GF-D8 (cell line): ENCODE measurements at regions not wholly inside any gene's neighbourhood (a gene's known extent, or its start where the extent isn't known, plus 50 kb on each side); places are given as distances from the start of the nearest gene placed in this dataset.
"Not testable (repeated sequence)": the region's sequence is repeated elsewhere in the genome, so short reads cannot be mapped to it uniquely, and the experiment has no call there.

Source experiments
- DNase-seq: peaks from one replicate; lab custom pipeline; 2025; lab: John Stamatoyannopoulos, UW

DNA sequence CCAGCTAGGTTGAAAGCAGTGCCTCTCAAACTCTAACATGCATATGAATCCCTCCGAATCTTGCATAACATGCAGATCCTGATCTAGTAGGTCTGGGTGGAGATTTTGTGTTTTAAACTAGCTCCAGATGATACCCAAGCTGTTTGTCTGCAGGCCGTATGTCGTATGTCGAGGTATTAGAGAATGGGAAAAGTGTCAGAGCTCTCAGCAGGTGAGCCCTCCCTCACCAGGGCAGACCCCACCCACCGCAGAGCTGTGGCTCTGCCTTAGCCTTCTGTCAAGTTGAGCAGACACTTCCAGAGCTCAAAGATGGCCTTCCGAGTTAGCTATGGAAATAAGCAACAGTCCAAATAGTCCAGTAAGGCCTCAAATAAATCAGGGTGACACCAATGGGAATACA is 83.2 kb upstream of the MAP3K1 start:
- DNase-seq: no peak

DNA sequence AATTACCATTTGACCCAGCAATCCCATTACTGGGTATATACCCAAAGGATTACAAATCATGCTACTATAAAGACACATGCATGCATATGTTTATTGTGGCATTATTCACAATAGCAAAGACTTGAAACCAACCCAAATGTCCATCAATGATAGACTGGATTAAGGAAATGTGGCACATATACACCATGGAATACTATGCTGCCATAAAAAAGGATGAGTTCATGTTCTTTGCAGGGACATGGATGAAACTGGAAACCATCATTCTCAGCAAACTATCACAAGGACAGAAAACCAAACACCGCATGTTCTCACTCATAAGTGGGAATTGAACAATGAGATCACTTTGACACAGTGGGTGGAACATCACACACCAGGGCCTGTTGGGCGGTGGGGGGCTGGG is 83.9 kb upstream of the MAP3K1 start:
- DNase-seq: not testable (repeated sequence)

DNA sequence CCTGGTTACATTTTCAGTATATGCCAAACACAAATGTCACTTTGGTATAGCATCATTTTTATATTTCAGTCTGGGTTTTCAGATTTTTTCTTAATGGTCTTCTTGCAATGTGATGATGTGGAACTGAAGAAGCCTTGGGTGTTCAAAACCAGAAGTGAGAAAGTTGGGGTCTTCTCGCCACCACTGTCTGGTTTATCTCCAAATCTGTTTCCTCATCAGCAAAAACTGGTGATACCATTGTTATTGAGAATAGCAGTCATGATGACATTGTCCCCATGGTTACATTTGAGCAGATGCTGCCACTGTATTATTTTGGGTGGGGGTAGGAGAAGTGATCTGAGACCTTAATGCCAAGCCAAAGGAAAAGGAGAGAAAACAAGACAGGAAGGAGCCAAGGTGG is 85.9 kb upstream of the MAP3K1 start:
- no peak for DNase-seq

DNA sequence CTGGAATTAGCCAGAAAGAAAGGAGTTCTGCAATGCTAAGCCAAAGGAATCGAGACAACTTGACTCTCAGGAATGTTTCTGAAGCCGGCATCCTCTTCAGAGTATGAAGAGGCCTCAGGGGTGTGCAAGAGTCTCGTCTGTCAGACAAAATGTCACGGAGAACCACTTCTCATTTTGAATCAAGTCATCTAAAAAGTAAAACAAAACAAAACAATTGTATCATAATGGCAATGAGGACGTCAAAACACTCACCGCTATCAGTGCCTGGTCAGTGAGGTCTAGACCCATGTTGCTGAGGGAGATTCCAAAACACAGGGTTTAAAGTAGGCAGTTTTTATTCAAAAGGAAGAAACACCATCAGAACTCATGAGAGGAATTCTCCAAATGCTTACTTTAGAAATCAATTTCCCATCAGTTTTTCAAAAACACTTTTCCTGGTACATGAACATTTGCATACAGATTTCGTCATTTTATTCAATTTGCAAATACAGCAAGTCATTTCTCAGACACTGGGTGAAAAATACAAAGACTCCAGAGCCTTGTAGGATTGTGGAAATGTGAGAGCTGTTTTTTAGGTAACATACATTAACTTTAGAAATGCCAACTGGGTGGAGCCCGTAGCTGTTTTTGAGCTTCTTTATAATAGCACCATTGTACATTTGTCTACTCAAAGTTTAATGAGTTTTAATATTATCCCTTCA is 89.5 kb upstream of the MAP3K1 start:
- no peak for DNase-seq

DNA sequence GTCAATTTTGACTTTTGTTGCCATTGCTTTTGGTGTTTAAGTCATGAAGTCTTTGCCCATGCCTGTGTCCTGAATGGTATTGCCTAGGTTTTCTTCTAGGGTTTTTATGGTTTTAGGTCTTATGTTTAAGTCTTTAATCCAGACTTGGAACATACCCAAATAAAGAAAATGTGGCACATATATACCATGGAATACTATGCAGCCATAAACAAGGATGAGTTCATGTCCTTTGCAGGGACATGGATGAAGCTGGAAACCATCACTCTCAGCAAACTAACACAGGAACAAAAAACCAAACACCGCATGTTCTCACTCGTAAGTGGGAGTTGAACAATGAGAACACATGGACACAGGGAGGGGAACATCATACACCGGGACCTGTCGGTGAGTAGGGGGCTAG is 90.5 kb upstream of the MAP3K1 start:
- not testable (repeated sequence) for DNase-seq

DNA sequence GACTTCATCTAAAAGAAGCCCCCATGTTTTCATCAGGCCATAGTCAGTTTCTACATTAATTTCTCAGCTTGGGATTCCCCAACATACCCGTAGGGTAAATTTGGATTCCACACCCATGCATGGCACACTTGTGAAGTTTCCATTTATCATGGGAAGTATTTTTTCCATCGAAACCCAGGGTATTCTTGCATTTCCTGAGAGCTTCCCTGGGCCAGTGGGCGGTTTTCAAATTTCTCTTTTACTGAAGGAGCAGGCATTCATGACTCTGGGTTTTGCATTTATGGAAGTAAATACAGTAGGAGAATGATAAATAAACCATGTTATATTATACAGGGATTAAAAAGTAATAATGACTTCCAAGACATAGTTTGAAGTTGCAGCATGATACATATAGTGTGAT is 93.0 kb upstream of the MAP3K1 start:
- DNase-seq: no peak

DNA sequence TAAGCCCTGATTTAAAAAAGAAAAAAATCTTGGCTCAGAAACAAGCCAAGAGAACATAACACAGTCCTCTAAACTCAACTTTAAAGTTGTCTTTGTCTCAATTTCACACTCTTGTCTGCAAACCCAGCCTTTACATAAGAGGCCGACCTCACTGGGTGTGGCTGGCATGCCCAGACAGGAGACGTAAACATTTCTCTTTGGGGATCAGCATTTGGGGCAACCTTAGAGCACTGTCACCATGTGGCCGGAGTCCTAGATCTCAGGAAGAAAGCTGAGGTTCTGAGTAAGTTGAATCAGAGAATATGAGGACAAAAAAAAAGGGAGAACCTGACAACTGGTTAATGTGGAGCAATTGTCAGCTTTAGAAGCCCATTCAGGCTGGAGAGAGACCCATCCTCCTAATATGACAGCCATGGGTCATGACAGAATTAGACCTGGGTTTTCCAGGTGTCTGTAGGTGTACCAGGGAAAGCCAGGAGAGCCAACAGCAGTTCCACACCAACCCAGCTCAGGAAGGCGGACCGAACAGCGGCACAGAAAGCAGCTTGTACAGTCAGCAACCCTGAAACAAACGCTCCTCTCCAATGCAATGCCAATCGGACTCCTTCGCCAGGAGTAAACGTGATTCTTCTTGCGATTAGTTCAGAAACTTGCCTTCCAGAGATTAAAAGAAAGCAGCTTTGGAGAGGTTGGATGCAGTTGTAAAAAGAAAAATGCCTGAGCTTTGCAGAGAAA is 97.9 kb upstream of the MAP3K1 start:
- DNase-seq: no peak

DNA sequence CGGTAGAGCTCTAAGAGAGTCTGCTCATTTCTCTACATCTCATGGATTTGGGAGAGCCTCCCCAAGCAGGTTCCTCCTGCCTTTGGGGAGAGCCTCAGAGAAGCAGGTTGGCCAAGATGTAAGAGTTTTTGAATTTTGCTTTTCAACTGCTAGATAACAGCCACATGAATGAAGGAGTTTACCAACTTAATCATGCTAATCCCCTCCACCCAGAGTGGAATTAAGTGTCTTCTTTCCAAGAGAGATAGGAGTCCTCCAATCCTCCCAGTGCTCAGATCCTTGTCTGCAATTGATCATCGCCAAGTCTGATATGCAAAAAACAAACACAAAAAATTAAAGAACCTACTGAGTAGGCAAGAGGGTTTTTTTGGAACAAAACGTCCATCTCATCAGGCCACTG is 99.4 kb upstream of the MAP3K1 start:
- DNase-seq: no peak

DNA sequence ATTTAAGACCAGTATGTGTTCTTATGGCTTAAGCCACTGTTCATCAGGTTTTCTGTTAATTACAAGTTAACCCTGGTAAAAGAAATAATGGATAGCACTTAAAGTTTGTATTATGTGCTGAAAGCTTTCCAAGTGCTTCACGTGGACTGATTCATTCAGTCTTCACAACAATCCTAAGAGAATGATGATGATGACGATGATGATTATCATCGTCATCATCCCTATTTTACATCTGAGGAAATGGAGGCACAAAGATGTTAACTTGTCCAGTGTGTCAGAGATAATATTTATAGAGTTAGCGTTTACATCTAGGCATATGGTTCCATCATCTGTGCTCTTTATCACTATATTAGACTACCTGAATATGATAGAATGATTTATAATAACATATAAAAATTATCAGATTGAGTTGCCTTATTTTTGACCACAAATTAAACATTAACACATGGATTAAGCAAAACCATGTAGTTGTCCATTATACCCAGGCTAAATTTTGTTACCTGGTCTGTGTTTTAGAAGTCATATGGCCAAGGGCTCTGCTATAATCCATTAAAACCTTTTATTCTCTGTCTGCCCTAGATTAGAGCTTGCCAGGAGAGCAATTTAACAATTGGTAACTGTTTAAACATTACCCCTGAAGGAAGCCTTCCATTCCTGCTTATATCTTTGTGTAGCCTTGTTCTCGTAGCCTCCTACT is 102.3 kb upstream of the MAP3K1 start:
- DNase-seq: no peak

DNA sequence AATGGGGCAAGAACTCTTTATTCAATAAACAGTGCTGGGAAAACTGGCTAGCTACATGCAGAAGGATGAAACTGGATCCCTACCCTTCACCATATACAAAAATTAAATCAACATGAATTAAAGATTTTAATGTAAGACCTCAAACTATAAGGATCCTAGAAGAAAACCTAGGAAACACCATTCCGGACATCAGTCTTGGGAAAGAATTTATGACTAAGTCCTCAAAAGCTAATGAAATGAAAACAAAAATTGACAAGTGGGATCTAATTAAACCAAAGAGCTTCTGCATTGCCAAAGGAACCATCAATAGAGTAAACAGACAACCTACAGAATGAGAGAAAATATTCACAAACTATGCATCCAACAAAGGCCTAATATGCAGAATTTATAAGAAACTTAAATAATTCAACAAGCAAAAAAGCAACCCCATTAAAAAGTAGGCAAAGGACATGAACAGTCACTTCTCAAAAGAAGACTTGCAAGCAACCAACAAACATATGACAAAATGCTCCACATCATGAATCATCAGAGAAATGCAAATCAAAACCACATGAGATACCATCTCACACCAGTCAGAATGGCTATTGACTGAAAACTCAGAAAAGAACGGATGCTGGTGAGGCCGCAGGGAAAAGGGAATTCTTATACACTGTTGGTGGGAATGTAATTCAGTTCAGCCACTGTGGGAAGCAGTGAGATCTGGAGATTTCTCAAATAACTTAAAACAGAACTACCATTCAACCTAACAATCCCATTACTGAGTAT is 104.3 kb upstream of the MAP3K1 start:
- no peak for DNase-seq

DNA sequence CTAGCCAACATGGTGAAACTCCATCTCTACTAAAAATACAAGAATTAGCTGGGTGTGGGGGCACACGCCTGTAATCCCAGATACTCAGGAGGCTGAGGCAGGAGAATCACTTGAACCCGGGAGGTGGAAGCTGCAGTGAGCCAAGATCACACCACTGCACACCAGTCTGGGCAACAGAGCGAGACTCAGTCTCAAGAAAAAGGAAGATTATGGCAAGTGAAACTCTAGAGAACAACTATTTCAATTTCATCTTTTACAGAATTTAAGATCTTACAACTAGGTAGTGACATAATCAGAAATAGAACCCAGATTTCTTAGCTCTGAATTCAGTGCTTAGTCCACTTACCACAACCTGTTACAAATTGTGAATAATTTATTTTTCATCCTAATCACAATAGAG is 108.8 kb upstream of the MAP3K1 start:
- DNase-seq: no peak

DNA sequence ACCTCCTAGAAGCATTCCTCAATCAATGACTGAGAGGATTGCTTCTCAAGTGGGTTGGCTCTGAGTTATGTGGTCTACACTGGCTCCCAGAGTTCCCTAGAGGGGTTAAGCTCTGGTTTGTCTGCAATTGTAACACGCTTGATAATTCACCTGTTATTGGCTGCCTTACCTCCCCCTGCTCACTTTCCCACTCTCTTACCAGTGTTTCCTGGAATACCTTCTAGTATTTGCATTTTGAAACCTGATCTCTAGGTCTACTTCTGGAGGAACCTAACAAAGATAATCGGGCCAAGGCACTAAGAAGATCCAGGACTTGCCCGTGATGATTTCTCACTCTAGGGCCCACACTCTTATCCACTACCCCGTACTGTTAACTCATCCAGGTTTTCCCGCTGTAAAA is 110.1 kb upstream of the MAP3K1 start:
- DNase-seq: no peak

DNA sequence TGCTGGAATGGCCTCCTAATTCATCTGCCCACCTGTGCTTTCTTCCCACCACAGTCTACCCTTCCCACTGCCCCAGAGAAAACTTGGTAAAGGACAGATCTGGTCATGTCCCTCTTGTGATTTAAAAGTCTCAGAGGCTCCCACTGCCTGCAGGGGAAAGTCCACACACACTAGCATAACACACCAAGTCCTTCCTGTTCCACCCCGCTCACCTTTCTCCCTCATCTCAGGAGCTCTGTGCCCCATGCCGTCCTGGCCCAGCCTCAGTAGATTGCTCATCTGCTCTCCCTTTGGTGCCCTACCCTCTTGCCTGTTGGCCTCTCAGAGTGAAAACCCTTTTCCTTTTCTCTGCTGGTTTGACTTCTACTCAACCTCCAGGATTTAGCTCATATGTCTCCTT is 111.4 kb upstream of the MAP3K1 start:
- no peak for DNase-seq

DNA sequence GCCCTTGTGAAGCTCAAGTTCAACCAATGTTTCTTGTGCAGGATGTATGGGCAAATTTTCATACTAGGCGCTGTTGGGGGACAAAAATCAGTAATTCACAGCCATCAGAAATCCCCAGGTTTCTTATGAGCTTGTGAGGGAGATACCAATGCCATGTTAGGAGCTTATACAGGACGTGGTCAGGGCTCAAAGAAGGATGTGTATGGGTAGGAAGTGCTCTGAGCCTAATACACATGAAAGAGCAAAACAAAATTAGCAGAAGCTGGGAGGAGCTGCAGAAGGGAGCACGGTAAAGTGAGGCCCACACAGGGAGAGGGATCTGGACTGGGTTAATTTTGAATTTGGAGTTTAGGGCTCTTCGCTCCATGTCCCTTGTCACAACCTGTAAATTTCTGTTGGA is 114.6 kb upstream of the MAP3K1 start:
- no peak for DNase-seq

DNA sequence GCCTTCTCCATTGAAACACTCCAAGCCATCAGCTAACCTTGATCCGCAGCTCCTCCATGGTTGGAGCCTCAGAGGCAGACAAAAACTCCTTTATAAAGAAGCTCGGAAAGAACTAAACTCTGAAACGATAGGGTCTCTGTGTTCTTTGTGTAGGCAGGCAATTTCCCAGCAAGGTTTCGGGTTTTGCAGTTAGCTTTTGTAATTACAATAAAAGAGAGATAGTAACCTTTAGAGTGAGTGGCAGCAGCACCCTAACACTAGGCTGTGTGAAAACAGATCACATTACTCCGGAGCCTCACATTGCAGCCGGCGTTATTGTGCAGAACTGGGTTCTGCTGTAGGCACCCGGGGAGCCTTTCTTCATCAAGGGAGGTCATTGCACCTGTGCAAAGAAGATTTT is 115.8 kb upstream of the MAP3K1 start:
- no peak for DNase-seq

DNA sequence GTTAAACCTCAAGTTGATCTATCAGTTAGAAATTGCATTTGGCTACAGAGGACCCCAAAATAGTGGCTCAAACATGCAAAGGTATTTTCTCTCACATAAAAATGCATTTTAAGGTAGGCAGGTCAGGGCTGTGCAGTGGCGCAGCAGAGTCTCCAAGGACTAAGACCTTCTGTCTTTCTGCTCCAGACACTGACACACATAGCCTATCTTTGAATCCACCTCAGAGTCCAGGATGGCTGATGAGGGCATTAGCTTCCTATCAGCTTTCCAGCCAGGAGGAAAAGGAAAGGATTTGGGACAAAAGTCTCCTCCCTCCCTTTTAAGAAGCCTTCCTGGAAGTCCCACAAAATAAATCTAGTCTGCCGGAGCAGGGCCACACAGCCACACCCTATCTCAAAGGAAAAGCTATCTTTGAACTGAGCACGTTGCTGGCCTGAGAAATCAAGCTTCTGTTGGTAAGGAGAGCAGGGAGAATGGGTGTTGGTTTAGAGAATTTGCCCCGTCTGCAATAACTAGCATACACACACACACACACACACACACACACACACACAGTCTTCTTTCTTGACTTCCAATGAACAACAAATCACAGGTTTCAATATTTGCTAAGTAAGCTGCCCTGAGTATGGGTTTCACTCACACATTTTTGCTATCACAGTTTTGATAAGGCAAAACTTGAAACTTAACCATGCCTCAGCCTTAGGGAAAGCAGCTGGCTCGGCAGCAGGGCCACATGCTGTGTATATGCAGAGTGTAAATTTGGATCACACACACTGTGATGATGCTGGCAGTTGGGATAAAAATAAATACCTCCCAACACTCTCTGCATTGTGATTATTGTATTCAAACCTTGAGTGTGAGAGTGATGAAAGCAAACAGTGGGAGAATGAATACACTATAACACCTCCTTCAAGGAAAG is 116.6 kb upstream of the MAP3K1 start:
- no peak for DNase-seq

DNA sequence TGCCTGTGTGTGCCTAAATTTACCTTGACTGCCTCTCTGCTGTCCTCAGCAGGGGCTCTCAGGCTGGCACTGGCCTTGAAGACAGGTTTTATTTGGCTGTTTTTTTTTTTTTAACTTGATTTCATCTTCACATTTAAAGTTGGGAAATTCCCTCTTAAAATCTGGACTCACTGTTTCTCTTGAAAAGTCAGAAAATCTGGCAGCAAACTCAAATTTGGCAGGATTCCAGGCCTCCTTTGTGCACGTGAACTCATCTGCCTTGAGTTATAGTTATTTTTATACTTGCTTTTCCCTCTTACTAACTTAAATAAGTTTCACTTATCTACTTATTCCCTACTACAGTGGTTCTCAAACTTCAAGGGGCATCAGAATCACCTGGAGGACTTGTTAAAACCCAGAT is 118.4 kb upstream of the MAP3K1 start:
- DNase-seq: no peak

DNA sequence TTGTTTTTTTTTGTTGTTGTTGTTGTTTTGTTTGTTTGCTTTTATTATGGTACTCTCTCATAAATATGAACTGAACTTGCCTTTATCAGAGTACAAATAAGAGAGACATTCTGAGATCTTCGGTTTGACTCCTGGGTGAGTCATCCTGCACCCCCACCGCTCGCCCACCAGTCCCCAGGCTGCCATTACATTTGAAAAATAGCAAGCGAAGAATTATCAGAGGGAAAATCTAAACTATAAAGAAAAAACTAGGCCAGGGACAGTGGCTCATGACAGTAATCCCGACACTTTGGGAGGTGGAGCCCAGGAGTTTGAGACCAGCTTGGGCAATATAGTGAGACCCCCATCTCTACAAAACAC is 122.1 kb upstream of the MAP3K1 start:
- no peak for DNase-seq

DNA sequence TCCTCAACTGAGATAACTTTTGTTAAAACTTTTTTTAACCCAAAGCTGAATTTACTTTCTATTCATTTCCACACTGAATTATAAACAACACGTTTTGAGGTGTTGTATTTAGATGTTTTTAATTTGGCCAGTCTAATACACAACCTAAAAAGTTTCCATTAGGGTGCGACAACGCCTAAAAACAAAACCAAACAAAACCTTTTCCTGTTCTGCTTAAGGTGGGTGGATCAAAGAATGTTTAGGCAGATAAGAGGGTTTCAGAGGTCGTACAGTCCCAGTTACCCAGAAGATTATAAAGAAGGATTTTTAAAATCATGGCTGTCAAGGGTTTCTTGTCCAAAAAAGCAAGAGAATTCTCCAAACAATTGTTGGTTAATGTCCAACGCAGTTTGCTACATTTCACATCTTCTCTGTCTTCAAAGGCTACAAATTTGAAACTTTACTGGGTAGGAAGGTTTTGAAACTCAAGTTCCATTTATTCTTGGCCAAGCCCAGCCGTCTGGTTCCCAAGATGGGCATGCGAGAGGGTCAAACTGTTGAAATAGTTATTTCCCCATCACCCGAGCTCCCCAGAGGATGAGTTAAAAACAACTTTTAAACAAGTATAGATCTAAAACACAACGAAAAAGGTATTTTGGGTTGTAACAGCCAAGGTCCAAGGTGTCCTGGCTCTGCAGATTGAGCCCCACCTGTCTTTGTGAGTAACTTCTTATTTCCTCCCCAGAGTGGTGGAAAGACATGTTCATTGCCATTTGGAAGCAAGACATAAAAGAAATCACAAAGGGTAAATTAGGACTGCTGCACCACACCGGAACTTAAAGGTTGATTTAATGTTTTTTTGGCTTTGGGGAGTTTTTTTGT is 122.8 kb upstream of the MAP3K1 start:
- no peak for DNase-seq

DNA sequence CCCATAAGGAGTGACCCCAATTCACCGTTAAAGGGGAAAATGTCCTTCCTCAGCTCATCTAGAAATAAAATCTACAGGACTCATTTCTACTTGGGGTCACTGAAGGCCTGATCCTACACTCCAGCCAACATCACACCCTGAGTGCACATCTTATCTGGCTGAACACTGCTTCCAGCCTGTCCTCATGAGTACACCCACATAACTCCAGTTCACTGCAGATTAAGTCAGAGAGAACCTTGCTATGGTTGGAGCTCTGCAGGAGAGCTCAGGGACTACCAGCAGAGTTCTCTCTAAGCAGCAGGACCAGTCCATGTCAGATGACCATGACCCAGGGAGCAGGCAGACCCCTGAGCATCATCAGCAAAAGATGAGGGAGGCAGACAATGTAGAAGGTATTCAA is 126.9 kb upstream of the MAP3K1 start:
- DNase-seq: no peak
